CD14-positive monocyte (primary cell): ENCODE measurements at regions not wholly inside any gene's neighbourhood (a gene's known extent, or its start where the extent isn't known, plus 50 kb on each side); places are given as distances from the start of the nearest gene placed in this dataset.

Experiments
- DNase-seq, 3 donors: peaks; one replicate each; pipeline ENCODE4 v3.0.0-alpha.2; 2011 to 2022
- H2AFZ ChIP-seq: 2 replicates; pipeline ENCODE4 v1.6.0; 2012; ENCODE audit warnings: mild to moderate bottlenecking, low read depth, low read length, inconsistent platforms; ENCODE audit not compliant: insufficient read depth, poor library complexity, severe bottlenecking
- H3K27ac ChIP-seq, 2 donors: 1 replicate in 1 of 2; 2 replicates in 1 of 2; pipeline ENCODE4 v1.5.1; 2012 to 2013; ENCODE audit warnings: low read length in 2 of 2, control low read depth in 1 of 2, inconsistent platforms in 1 of 2, low read depth in 1 of 2, mild to moderate bottlenecking in 1 of 2
- H3K27me3 ChIP-seq, 2 donors: one replicate each; pipeline versions ENCODE4 v1.6.0 to v1.6.1; 2011 to 2013; ENCODE audit warnings: low read length in 2 of 2; ENCODE audit not compliant: control insufficient read depth in 2 of 2, insufficient read depth in 2 of 2
- H3K36me3 ChIP-seq, 2 donors: replicated peaks in 1 of 2; 1 replicate in 1 of 2; 2 replicates in 1 of 2; pipeline versions ENCODE4 v1.5.1 to v1.6.1; 2012 to 2013; ENCODE audit warnings: low read length in 2 of 2, control low read depth in 1 of 2, inconsistent platforms in 1 of 2, mild to moderate bottlenecking in 1 of 2; ENCODE audit not compliant: insufficient read depth in 2 of 2, control insufficient read depth in 1 of 2
- H3K4me1 ChIP-seq, 2 donors: 1 replicate in 1 of 2; 2 replicates in 1 of 2; pipeline versions ENCODE4 v1.5.1 to v1.6.1; 2012 to 2013; ENCODE audit warnings: low read length in 2 of 2, control low read depth in 1 of 2, inconsistent platforms in 1 of 2, mild to moderate bottlenecking in 1 of 2, moderate library complexity in 1 of 2; ENCODE audit not compliant: insufficient read depth in 2 of 2, control insufficient read depth in 1 of 2
- H3K4me2 ChIP-seq: replicated peaks from 2 replicates; pipeline ENCODE3; 2012; ENCODE audit warnings: low read length, moderate library complexity, mild to moderate bottlenecking; ENCODE audit not compliant: poor library complexity, severe bottlenecking; ENCODE audit errors: extremely low read depth
- H3K4me3 ChIP-seq, 3 experiments: fragments of 200-600 bp in 1 of 3; sonication (generic) in 1 of 3; replicated peaks in 1 of 3; 1 replicate in 2 of 3; 2 replicates in 1 of 3; pipeline ENCODE4 v1.5.1; 2011 to 2013; ENCODE audit warnings: low read length in 3 of 3, mild to moderate bottlenecking in 3 of 3, control low read depth in 2 of 3, low read depth in 2 of 3, inconsistent platforms in 1 of 3, moderate library complexity in 1 of 3
- H3K79me2 ChIP-seq: 2 replicates; pipeline ENCODE4 v1.6.0; 2012; ENCODE audit warnings: mild to moderate bottlenecking, control low read depth, inconsistent platforms, low read length, moderate library complexity; ENCODE audit not compliant: insufficient read depth
- H3K9ac ChIP-seq: 2 replicates; pipeline ENCODE4 v1.6.0; 2017; ENCODE audit warnings: low read length, mild to moderate bottlenecking; ENCODE audit not compliant: insufficient read depth, poor library complexity, severe bottlenecking
- H3K9me3 ChIP-seq, 2 donors: replicated peaks in 1 of 2; 1 replicate in 1 of 2; 2 replicates in 1 of 2; pipeline versions ENCODE4 v1.5.1 to v1.6.1; 2012 to 2013; ENCODE audit warnings: low read length in 2 of 2, control low read depth in 1 of 2; ENCODE audit not compliant: control insufficient read depth in 1 of 2, insufficient read depth in 1 of 2
- H4K20me1 ChIP-seq: 2 replicates; pipeline ENCODE4 v1.6.0; 2012; ENCODE audit warnings: mild to moderate bottlenecking, low read length, control low read depth, moderate library complexity; ENCODE audit not compliant: insufficient read depth
- H3K27ac Mint-ChIP-seq, 7 donors: one replicate each; pipeline ENCODE4 v1.8.0; 2020; ENCODE audit warnings: mild to moderate bottlenecking in 7 of 7, mixed read lengths in 7 of 7, moderate library complexity in 6 of 7, inconsistent platforms in 2 of 7
- H3K27me3 Mint-ChIP-seq, 3 donors: one replicate each; pipeline ENCODE4 v1.8.0; 2021 to 2022; ENCODE audit warnings: low read depth in 3 of 3, mild to moderate bottlenecking in 3 of 3, mixed read lengths in 3 of 3, moderate library complexity in 3 of 3, inconsistent platforms in 1 of 3
- H3K36me3 Mint-ChIP-seq, 2 donors: one replicate each; pipeline ENCODE4 v1.8.0; 2020; ENCODE audit warnings: mixed read lengths in 2 of 2, inconsistent platforms in 1 of 2, mild to moderate bottlenecking in 1 of 2
- H3K4me1 Mint-ChIP-seq: one replicate; pipeline ENCODE4 v1.8.0; 2020; ENCODE audit warnings: mild to moderate bottlenecking, mixed read lengths
- H3K4me3 Mint-ChIP-seq, 2 donors: one replicate each; pipeline ENCODE4 v1.8.0; 2020; ENCODE audit warnings: mild to moderate bottlenecking in 2 of 2, mixed read lengths in 2 of 2, moderate library complexity in 1 of 2
- H3K9me3 Mint-ChIP-seq, 7 donors: one replicate each; pipeline ENCODE4 v1.8.0; 2020 to 2022; ENCODE audit warnings: mixed read lengths in 7 of 7, mild to moderate bottlenecking in 6 of 7, moderate library complexity in 6 of 7, inconsistent platforms in 2 of 7
- WGBS: methylation state at CpG from one replicate; pipeline ENCODE4 v1.1.5; 2013; ENCODE audit warnings: missing lambda C conversion rate; ENCODE audit not compliant: insufficient coverage; 5-methylcytosine and 5-hydroxymethylcytosine counted together
- intact Hi-C, 2 donors: fragments of 100-400 bp; cut with micrococcal nuclease; formaldehyde crosslinking; loops; one replicate each; pipeline versions ENCODE4 v1.15.0 to v1.15.1; 2023
- TF ChIP-seq, protein P1 (sequence below): fragments of 200-600 bp; IDR thresholded peaks from one replicate; pipeline ENCODE4 v1.8.0; 2022; ENCODE audit warnings: antibody characterized with exemption, mild to moderate bottlenecking

DNA sequence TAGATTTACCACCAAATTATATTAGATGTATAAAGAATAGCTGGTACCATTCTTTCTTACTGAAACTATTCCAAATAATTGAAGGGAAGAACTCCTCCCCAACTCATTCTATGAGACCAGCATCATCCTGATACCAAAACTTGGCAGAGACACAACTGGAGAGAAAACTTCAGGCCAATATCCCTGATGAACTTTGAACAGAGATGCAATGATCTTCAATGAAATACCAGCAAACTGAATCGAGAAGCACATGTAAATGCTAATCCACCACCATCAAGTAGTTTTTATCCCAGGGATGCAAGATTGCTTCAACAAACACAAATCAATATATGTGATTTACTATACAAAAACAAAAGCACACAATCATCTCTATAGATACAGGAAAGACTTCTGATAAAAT lies 329.8 kb downstream of the RDH14 start:
- Histone ChIP-seq H3K27ac (no peak overlapping the region), H3K4me3 (no peak overlapping the region), H3K36me3 (no peaks in the 10 kb centered on the region), H3K4me2 (no peak overlapping the region), H3K9me3 (no peaks in the 10 kb centered on the region), H3K4me1 (no peaks in the 10 kb centered on the region), H3K9ac (no peak overlapping the region), H3K79me2 (no peaks in the 10 kb centered on the region), H4K20me1 (no peaks in the 10 kb centered on the region), H3K27me3 (no peaks in the 10 kb centered on the region), H2AFZ (no peak overlapping the region)
- TF ChIP-seq, protein P1, sequence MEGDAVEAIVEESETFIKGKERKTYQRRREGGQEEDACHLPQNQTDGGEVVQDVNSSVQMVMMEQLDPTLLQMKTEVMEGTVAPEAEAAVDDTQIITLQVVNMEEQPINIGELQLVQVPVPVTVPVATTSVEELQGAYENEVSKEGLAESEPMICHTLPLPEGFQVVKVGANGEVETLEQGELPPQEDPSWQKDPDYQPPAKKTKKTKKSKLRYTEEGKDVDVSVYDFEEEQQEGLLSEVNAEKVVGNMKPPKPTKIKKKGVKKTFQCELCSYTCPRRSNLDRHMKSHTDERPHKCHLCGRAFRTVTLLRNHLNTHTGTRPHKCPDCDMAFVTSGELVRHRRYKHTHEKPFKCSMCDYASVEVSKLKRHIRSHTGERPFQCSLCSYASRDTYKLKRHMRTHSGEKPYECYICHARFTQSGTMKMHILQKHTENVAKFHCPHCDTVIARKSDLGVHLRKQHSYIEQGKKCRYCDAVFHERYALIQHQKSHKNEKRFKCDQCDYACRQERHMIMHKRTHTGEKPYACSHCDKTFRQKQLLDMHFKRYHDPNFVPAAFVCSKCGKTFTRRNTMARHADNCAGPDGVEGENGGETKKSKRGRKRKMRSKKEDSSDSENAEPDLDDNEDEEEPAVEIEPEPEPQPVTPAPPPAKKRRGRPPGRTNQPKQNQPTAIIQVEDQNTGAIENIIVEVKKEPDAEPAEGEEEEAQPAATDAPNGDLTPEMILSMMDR: no peak
- Mint-ChIP-seq H3K27ac (no peak overlapping the region), H3K4me3 (no peak overlapping the region), H3K4me1 (no peaks in the 10 kb centered on the region), H3K27me3 (peaks cover 0 to 7% (median 2%) of the 10 kb centered on the region in 3 donors), H3K9me3 (peaks cover 0 to 8% (median 3%) of the 10 kb centered on the region in 7 donors), H3K36me3 (no peaks in the 10 kb centered on the region)
- no CpG with 5 or more reads among the region's 1 CpG for WGBS
- no peak for DNase-seq
- intact Hi-C loops: no loop called here

DNA sequence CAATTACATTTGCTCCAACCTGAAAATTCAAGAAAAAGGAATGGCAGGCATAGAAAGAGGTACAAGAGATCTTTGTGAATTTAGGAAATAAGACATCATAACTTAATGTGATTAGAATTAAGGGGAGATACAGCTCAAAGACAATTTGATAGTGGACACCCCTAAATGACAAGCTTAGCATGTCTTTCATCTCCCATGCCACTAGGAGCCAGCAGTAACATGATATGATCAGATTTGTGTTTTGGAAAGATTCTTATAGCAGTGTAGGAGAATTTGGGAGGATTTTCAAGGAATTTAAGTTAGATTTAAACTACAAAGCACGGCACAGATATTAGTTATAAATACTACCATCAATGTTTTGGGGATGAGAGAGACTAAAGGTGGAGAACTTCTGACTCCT lies 340.8 kb downstream of the RDH14 start:
- Histone ChIP-seq H3K4me2 (no peak overlapping the region), H2AFZ (no peak overlapping the region), H3K27ac (no peak overlapping the region), H3K36me3 (no peaks in the 10 kb centered on the region), H3K79me2 (no peaks in the 10 kb centered on the region), H4K20me1 (no peaks in the 10 kb centered on the region), H3K9me3 (no peaks in the 10 kb centered on the region), H3K9ac (no peak overlapping the region), H3K27me3 (no peaks in the 10 kb centered on the region), H3K4me1 (no peaks in the 10 kb centered on the region), H3K4me3 (no peak overlapping the region)
- peaks cover 0 to 2% (median 0%) of the 10 kb centered on the region in 7 donors for H3K9me3 Mint-ChIP-seq
- no CpG with 5 or more reads among the region's 1 CpG for WGBS
- H3K4me1 Mint-ChIP-seq: no peaks in the 10 kb centered on the region
- peaks cover 0 to 2% (median 0%) of the 10 kb centered on the region in 3 donors for H3K27me3 Mint-ChIP-seq
- H3K36me3 Mint-ChIP-seq: no peaks in the 10 kb centered on the region
- intact Hi-C loops: no loop called here
- H3K27ac Mint-ChIP-seq: no peak overlapping the region
- H3K4me3 Mint-ChIP-seq: no peak overlapping the region
- no peak for DNase-seq
- TF ChIP-seq, protein P1: no peak
